ENCODE measurements at regions not wholly inside any gene's neighbourhood (a gene's known extent, or its start where the extent isn't known, plus 50 kb on each side); places are given as distances from the start of the nearest gene placed in this dataset.

DNA sequence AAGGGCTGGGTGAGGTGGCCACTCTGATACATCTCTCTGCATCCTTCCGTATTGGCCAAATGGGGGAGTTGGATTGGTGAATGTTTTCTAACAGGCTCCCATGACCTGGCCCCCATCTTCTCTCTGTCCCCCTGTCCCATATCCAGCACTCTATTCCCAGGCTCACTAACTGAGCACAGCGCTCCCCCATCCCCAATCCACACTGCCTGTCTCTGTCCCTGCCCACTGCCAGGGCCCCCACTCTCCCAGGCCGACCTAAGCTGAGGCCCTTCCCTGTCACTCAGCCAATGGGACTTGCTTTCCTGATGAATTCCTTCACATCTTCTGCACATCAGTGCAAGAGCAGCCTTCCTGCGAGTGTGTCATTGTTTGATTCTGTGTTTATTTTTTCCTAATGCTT lies 216.8 kb upstream of the MYT1L start:
- TF ChIP-seq, protein P1, sequence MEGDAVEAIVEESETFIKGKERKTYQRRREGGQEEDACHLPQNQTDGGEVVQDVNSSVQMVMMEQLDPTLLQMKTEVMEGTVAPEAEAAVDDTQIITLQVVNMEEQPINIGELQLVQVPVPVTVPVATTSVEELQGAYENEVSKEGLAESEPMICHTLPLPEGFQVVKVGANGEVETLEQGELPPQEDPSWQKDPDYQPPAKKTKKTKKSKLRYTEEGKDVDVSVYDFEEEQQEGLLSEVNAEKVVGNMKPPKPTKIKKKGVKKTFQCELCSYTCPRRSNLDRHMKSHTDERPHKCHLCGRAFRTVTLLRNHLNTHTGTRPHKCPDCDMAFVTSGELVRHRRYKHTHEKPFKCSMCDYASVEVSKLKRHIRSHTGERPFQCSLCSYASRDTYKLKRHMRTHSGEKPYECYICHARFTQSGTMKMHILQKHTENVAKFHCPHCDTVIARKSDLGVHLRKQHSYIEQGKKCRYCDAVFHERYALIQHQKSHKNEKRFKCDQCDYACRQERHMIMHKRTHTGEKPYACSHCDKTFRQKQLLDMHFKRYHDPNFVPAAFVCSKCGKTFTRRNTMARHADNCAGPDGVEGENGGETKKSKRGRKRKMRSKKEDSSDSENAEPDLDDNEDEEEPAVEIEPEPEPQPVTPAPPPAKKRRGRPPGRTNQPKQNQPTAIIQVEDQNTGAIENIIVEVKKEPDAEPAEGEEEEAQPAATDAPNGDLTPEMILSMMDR (IDR thresholded peaks at IDR 0.05) = no peak
- TF ChIP-seq EP300 (IDR thresholded peaks at IDR 0.05) (no peak), POLR2AphosphoS5 (IDR thresholded peaks at IDR 0.05) (no peak), POLR2A (IDR thresholded peaks at IDR 0.05; ENCODE audit: low read depth) (no peak)
